DMS114 treated with DMSO at 0.1 percent for 48 hours (cell line): ENCODE measurements at regions not wholly inside any gene's neighbourhood (a gene's known extent, or its start where the extent isn't known, plus 50 kb on each side); places are given as distances from the start of the nearest gene placed in this dataset.
"Not testable (repeated sequence)": the region's sequence is repeated elsewhere in the genome, so short reads cannot be mapped to it uniquely, and the experiment has no call there.

Experiments
- DNase-seq: peaks from one replicate; lab custom pipeline; 2025; ENCODE audit not compliant: unreplicated experiment; lab: John Stamatoyannopoulos, UW

GRCh38 chr12:8282181-8282580, 54.8 kb upstream of the FAM90A1 start:
- DNase-seq: not testable (repeated sequence)

GRCh38 chr12:8285681-8286080, 58.3 kb upstream of the FAM90A1 start:
- DNase-seq: not testable (repeated sequence)

GRCh38 chr12:8291764-8292163, 64.3 kb upstream of the FAM90A1 start:
- DNase-seq: not testable (repeated sequence)

GRCh38 chr12:8294662-8295061, 67.2 kb upstream of the FAM90A1 start:
- not testable (repeated sequence) for DNase-seq

GRCh38 chr12:8308611-8309010, 81.2 kb upstream of the FAM90A1 start:
- not testable (repeated sequence) for DNase-seq

- DNase-seq: not testable (repeated sequence)
Observed at GRCh38 chr12:8315997-8316396, 88.6 kb upstream of the FAM90A1 start.

GRCh38 chr12:8317675-8318074, 90.3 kb upstream of the FAM90A1 start:
- DNase-seq: not testable (repeated sequence)

GRCh38 chr12:8320251-8320730, 92.9 kb upstream of the FAM90A1 start:
- DNase-seq: not testable (repeated sequence)

- not testable (repeated sequence) for DNase-seq
Observed at GRCh38 chr12:8320791-8321370, 93.5 kb upstream of the FAM90A1 start.

- not testable (repeated sequence) for DNase-seq
Observed at GRCh38 chr12:8325145-8325839, 97.9 kb upstream of the FAM90A1 start.

GRCh38 chr12:8328835-8329234, 101.4 kb upstream of the FAM90A1 start:
- not testable (repeated sequence) for DNase-seq

GRCh38 chr12:8332373-8332772, 105.0 kb upstream of the FAM90A1 start:
- DNase-seq: not testable (repeated sequence)

- not testable (repeated sequence) for DNase-seq
Observed at GRCh38 chr12:8351073-8351472, 104.7 kb upstream of the CLEC6A start.

- not testable (repeated sequence) for DNase-seq
Observed at GRCh38 chr12:8354741-8355140, 101.0 kb upstream of the CLEC6A start.

- not testable (repeated sequence) for DNase-seq
Observed at GRCh38 chr12:8355531-8355930, 100.2 kb upstream of the CLEC6A start.

GRCh38 chr12:8373744-8374143, 82.0 kb upstream of the CLEC6A start:
- DNase-seq: peak; percentile 4

GRCh38 chr12:8375122-8375521, 80.6 kb upstream of the CLEC6A start:
- DNase-seq: not testable (repeated sequence)

- DNase-seq: not testable (repeated sequence)
Observed at GRCh38 chr12:8377756-8378155, 78.0 kb upstream of the CLEC6A start.

GRCh38 chr12:8382556-8382955, 73.2 kb upstream of the CLEC6A start:
- not testable (repeated sequence) for DNase-seq

GRCh38 chr12:8384686-8385085, 71.1 kb upstream of the CLEC6A start:
- DNase-seq: not testable (repeated sequence)

GRCh38 chr12:8385431-8385830, 70.3 kb upstream of the CLEC6A start:
- not testable (repeated sequence) for DNase-seq

GRCh38 chr12:8386661-8387060, 69.1 kb upstream of the CLEC6A start:
- not testable (repeated sequence) for DNase-seq
